HG03095 (cell line): ENCODE measurements at regions not wholly inside any gene's neighbourhood (a gene's known extent, or its start where the extent isn't known, plus 50 kb on each side); places are given as distances from the start of the nearest gene placed in this dataset.
A peak's percentile ranks its signal among the peaks of the same experiment; 100 is the strongest.
"Not testable (repeated sequence)": the region's sequence is repeated elsewhere in the genome, so short reads cannot be mapped to it uniquely, and the experiment has no call there.

Experiments used
- ATAC-seq: cut with Tn5 transposase; IDR thresholded peaks from one replicate; pipeline ENCODE4 v1.9.1; 2021; ENCODE audit warnings: moderate library complexity; ENCODE audit not compliant: unreplicated experiment

DNA sequence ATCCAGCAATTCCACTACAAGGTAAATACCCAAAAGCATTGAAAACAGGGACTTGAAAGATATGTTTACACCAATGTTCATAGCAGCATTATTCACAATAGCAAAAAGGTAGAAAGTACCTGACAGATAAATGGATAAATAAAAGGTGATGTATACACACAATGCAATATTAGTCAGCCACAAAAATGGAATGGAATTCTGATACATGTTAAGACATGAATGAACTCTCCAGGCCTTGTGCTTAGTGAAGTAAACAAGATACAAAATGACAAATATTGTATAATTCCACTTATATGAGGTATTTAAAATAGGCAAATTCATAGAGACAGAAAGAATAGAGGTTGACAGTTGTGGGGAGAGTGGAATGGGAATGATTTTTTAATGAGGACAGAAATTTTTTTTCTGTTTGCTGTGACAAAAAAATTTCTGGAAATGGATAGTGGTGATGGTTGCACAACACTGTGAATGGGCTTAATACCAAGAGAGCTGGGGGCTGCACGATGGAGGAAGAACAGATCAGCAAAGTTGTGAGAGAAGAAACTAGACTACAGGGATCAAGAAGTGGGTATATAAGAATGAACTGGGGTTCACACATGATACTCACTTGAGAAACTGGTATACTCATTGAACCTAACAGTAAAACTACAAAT is 137.2 kb downstream of the MZT1 start:
- no peak for ATAC-seq

DNA sequence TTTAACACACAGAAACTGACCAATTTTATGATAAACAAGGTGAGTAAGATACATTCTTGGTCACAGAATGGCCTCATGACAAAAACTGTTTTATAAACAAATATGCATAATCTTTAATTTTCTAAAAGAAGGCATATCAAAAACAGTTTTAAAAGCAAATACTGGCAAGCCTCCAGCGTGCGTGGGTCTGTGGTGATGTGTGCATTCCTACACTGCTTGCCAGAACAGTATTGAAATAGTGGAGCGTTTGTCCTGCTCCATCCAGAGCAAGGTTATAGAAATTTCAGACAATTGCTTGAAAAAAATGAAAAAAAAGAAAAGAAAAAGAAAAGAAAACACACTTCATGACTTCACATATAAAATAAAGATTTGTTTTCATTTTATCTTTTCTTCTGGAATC is 140.9 kb downstream of the MZT1 start:
- ATAC-seq = no peak

GRCh38 chr13:72585254-72585653 is 142.2 kb downstream of the MZT1 start:
- no peak for ATAC-seq

DNA sequence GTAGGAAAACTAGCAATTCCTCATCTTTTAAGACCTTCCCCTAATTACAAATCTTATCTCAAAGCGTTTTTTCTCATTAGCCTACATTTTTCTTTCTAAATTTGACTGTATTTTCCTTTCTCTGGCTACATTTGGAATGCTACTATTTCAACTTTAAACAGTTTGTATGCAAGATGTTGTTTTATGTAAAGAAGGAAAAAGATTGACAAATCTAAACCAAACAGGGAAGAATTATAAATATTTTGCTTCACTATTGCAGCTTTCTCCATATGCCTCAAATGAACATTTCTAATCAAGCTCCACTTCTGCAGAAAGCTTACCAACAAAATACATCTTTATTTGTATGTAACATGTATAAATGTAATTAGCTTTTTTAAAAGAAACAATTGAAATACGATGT is 156.2 kb downstream of the MZT1 start:
- no peak for ATAC-seq

GRCh38 chr13:72570019-72570418 is 157.4 kb downstream of the MZT1 start:
- ATAC-seq = peak; percentile 67

DNA sequence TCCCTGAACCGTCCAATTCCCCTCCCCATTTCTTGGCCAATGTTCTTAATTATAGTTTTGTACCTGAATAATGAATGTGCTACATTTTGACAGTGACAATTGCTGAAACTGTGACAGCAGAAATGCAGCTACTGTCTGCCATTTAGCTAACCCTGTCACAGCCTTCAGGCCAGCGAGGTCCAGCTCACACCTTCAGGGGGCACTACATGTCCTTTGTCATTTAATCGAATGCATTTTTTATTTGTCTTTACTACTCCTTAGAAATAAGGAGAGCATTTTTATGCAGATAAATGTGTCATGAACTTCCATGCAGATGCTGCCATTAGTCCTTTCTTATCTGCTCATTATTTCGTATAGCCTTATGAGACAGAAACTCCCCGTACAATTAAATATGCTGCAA is 159.9 kb downstream of the MZT1 start:
- no peak for ATAC-seq

GRCh38 chr13:72566526-72566925 is 160.9 kb downstream of the MZT1 start:
- no peak for ATAC-seq

- no peak for ATAC-seq
Observed at GRCh38 chr13:72565893-72566292, 161.5 kb downstream of the MZT1 start.

- no peak for ATAC-seq
Observed at GRCh38 chr13:72562686-72563085, 164.7 kb downstream of the MZT1 start.

DNA sequence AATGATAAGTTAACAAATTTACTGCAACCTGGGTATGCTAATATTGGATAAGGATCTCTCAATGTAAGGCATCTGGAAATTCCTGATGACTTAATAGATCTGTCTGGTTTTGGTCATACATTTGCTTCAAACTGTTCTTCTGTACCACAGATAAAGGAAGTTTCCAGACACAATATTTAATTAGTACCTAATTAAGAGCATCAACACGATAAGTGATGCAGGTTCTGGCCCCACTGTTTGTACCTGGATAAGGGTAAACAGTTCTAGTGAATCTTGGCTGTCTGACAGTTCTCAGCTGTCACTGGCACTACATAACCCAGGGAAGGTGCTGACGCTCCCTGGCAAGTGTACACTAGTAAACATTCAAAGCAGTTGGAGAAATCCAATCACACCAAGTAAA is 165.6 kb downstream of the MZT1 start:
- ATAC-seq = no peak

DNA sequence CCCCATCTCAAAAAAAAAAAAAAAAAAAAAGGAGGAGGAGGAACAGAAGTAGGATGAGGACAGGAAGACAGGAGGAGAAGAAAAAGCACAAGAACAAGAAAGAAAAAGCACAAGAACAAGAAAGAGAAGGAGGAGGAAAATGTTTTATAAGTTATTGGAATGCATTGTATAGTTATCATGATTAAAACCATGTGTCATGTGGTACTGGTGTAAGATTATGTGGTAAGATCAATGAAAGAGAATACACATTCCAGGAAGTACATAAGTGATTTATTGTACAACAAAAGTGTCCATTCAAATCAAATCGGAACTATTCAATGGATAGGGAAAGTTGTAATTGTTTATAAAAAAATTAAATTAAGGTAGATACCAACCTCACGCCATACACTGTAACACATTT is 167.7 kb downstream of the MZT1 start:
- no peak for ATAC-seq

GRCh38 chr13:72556945-72557344 is 170.5 kb downstream of the MZT1 start:
- no peak for ATAC-seq

- no peak for ATAC-seq
Observed at GRCh38 chr13:72555601-72556000, 171.8 kb downstream of the MZT1 start.

GRCh38 chr13:72552731-72553130 is 174.7 kb downstream of the MZT1 start:
- ATAC-seq = no peak

GRCh38 chr13:72545895-72546294 is 181.5 kb downstream of the MZT1 start:
- not testable (repeated sequence) for ATAC-seq

DNA sequence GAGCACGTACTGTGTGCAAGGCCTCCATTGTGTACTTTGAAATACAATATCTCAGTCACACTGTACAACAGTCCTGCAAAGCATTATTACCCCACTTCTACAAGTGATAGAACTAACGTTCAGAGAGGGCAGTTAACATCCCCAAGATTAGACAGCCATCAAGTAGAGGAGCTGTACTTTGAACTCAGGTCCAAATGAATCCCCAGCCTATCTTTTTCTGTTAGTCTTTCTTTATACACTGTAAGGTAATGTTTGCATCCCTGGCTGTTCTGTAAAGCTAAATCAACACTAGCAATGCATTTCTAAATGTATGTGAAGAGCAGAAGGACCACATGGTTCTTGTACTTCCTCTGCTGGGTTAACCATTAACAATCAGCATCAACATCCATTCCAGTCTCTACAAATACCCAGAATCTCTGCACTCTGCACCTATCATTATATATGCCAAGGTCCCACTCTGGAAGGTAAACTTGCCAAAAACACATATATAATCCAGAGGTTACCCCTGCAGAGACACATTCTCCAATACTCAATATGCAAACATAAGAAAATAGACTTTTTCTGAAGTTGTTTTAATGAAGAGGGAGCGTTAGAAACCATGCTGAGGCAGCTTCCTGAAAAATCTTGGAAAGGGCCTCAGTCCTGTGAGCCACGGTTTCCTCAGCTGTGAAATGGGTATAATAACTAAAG is 182.3 kb downstream of the MZT1 start:
- no peak for ATAC-seq

DNA sequence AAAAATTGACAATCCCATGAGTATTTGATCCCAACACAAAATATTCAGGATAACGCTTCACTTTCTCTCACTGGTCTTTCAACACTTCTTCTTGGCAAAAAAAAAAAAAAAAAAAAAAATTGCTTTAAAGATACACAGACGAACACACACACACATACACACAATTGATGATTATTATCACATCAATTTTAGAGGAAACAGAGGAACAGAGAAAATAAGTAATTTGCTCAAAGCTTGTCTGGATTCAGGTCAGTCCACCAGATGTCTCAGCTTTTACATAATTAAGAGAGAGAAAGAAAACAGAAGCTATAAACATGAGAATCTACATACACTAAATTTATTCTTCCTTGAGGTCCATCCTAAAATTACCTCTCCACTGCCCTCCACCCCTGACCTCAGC is 183.4 kb downstream of the MZT1 start:
- no peak for ATAC-seq

DNA sequence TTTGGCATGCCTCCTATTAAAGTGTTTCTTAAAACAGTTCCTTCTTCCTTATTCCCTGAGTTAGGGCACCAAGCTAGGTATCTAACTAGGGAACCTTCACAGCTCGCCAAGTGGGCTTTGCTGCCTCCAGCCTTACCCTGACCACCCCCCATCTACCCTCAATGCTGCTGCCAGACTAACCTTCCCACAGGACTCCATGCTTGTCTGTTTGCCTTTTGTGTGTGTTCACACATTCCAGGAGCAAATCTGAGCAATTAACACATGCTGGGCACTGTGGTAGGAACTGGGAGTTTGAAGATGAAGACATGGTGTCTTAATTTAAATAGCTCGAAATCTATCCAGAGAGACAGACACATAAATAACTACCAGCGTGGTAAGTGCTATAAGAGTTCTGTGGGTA is 185.2 kb downstream of the MZT1 start:
- ATAC-seq = no peak

GRCh38 chr13:72541674-72542073 is 185.8 kb downstream of the MZT1 start:
- ATAC-seq = no peak

DNA sequence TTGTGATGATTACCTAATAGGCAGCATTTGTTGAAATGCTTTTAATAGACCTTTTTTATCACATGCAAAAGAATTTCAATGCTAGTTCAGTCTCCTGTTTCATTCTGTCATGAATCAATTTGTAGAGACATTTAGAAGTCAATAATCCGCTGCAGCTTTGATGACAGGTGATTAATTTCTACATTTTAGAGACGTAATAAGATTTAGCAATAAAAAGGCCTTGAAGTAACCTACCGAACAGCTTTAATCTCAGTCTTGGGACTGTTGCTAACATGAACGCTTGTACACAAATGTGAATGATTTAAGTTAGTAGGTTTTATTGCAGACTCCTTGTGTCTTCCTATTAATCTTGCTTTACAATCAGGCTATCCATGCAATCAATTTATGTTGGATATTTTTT is 186.5 kb downstream of the MZT1 start:
- no peak for ATAC-seq

GRCh38 chr13:72539925-72540324 is 187.5 kb downstream of the MZT1 start:
- ATAC-seq = no peak

GRCh38 chr13:72537782-72538181 is 189.6 kb downstream of the MZT1 start:
- ATAC-seq = no peak

- no peak for ATAC-seq
Observed at GRCh38 chr13:72537395-72537780, 190.0 kb downstream of the MZT1 start.
